ENCODE measurements at regions not wholly inside any gene's neighbourhood (a gene's known extent, or its start where the extent isn't known, plus 50 kb on each side); places are given as distances from the start of the nearest gene placed in this dataset.

DNA sequence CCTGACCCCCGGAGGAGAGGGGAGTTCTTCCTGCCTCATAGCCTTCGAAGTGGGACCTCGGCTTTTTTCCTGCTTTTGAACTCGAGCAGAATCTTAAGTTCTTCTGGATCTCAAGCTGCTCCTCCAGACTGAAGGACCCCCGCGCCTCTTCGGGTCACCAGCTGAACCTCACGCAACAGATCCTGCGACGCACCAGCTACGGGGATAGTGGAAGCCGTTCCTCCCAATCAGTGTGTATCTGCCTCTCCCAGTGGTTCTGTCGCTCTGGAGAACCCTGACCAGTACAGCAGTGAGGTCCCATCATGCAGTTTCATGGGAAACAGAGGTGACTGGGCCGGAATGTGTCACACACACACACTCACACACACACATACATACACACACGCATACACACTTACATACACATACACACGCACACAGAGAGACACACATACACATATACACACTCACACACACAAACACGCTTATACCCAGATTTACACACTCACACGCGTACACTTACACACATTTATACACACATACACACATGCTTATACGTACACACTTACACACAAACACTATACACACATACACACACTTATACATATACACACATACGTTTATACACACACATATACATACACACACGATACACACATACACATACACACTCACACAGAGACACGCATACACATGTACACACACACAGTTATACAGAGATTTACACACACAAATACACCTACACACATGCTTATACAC is 170.0 kb downstream of the TTLL2 start:
- peaks cover 14% of the 10 kb centered on the region for H3K27me3 Mint-ChIP-seq
- ATAC-seq (no peak), DNase-seq (no peak)
- no peaks in the 10 kb centered on the region for H3K4me1 Mint-ChIP-seq
- H3K36me3 Mint-ChIP-seq (ENCODE audit: low read depth) = no peaks in the 10 kb centered on the region
- no peak overlapping the region for H3K27ac Mint-ChIP-seq
- H3K4me3 Mint-ChIP-seq = no peak overlapping the region
- H3K9me3 Mint-ChIP-seq = peaks cover 3% of the 10 kb centered on the region

- Mint-ChIP-seq H3K36me3 (ENCODE audit: low read depth) (no peaks in the 10 kb centered on the region), H3K27me3 (peaks cover 14% of the 10 kb centered on the region), H3K27ac (no peak overlapping the region), H3K4me1 (no peaks in the 10 kb centered on the region), H3K4me3 (no peak overlapping the region), H3K9me3 (peaks cover 3% of the 10 kb centered on the region)
- DNase-seq (no peak), ATAC-seq (no peak)
Measured at GRCh38 chr6:167495506-167496401, 170.9 kb downstream of the TTLL2 start.

GRCh38 chr6:167496707-167497106 is 171.8 kb downstream of the TTLL2 start:
- no peak overlapping the region for H3K27ac Mint-ChIP-seq
- H3K9me3 Mint-ChIP-seq = peaks cover 3% of the 10 kb centered on the region
- ATAC-seq (no peak), DNase-seq (no peak)
- no peaks in the 10 kb centered on the region for H3K4me1 Mint-ChIP-seq
- no peak overlapping the region for H3K4me3 Mint-ChIP-seq
- peaks cover 10% of the 10 kb centered on the region for H3K27me3 Mint-ChIP-seq
- H3K36me3 Mint-ChIP-seq (ENCODE audit: low read depth) = no peaks in the 10 kb centered on the region

DNA sequence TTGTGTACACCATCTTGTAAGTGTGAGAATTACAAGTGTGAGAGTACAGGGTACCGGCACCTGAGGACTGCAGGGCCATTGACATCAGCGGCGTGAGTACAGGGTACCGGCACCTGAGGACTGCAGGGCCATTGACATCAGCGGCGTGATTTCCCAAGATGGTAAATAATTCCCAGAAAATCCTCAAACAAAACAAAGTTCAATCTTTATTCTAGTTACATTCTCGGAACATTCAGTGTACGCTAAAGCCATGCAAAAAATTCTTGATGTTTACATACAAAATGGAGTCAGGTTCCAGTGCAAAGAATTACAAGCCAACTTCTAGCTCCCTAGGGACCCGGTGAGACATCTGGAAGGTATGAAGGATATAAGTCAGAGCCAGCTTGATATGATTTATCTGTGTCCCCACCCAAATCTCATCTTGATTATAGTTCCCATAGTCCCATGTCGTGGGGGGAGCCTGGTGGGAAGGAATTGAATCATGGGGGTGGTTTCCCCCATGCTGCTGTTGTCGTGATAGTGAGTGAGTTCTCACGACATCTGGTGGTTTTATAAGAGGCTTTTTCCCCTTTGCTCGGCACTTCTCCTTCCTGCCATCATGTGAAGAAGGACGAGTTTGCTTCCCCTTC is 172.7 kb downstream of the TTLL2 start:
- no peak for DNase-seq
- ATAC-seq = no peak
- Mint-ChIP-seq H3K9me3 (peaks cover 3% of the 10 kb centered on the region), H3K27me3 (peaks cover 11% of the 10 kb centered on the region), H3K36me3 (ENCODE audit: low read depth) (no peaks in the 10 kb centered on the region), H3K4me1 (no peaks in the 10 kb centered on the region), H3K27ac (no peak overlapping the region), H3K4me3 (no peak overlapping the region)

- Mint-ChIP-seq H3K9me3 (peaks cover 3% of the 10 kb centered on the region), H3K36me3 (ENCODE audit: low read depth) (no peaks in the 10 kb centered on the region), H3K4me3 (no peak overlapping the region), H3K27me3 (peaks cover 11% of the 10 kb centered on the region), H3K27ac (no peak overlapping the region), H3K4me1 (no peaks in the 10 kb centered on the region)
- no peak for DNase-seq
- no peak for ATAC-seq
Measured at GRCh38 chr6:167499161-167499660, 174.3 kb downstream of the TTLL2 start.

DNA sequence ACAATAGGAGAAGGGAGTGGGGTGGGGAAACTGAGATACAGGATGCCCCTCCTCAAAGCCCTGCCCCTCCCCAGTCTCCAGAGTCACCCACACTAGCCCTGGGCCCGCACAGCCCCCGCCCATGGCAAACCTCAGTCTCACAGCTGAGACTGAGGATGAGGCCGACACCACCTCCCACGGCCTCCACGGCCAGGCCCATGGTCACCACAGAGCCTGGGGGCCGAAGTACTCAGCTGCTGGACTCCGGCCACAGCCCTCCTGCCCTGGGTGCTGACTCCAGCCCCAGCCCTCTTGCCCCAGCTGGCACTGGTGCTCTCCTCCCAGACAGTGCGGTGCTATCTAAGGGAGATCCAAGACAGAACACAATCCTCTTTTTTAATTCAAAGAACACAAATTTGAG is 176.1 kb downstream of the TTLL2 start:
- Mint-ChIP-seq H3K27ac (no peak overlapping the region), H3K4me3 (no peak overlapping the region), H3K36me3 (ENCODE audit: low read depth) (no peaks in the 10 kb centered on the region), H3K27me3 (peaks cover 6% of the 10 kb centered on the region), H3K4me1 (no peaks in the 10 kb centered on the region), H3K9me3 (no peaks in the 10 kb centered on the region)
- DNase-seq (no peak), ATAC-seq (no peak)

- H3K36me3 Mint-ChIP-seq (ENCODE audit: low read depth) = no peaks in the 10 kb centered on the region
- DNase-seq = no peak
- H3K4me3 Mint-ChIP-seq = no peak overlapping the region
- no peaks in the 10 kb centered on the region for H3K9me3 Mint-ChIP-seq
- no peak for ATAC-seq
- no peak overlapping the region for H3K27ac Mint-ChIP-seq
- H3K27me3 Mint-ChIP-seq = peaks cover 6% of the 10 kb centered on the region
- H3K4me1 Mint-ChIP-seq = no peaks in the 10 kb centered on the region
Measured at GRCh38 chr6:167501831-167502385, 177.0 kb downstream of the TTLL2 start.

DNA sequence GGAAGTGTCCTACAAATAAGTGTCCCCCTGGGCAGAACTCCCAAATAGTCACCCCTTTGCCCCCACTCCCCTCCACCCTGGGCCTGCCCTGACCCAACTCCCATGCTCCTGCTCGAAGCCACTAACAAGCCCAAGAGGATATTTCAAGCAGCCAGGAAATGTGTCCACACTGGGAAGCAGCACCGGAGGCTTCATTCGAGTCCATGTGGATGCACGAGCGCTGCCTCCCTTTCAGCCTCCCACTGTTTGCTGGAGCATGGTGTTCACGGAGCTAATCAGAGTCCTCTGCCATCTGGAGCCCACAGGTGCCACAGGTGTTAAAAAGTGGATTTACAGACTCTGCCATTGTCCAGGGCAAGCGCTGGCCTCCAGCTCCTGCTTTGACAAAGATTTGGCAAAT is 177.6 kb downstream of the TTLL2 start:
- Mint-ChIP-seq H3K27me3 (peaks cover 6% of the 10 kb centered on the region), H3K4me1 (no peaks in the 10 kb centered on the region), H3K36me3 (ENCODE audit: low read depth) (no peaks in the 10 kb centered on the region), H3K4me3 (no peak overlapping the region), H3K9me3 (no peaks in the 10 kb centered on the region), H3K27ac (no peak overlapping the region)
- no peak for DNase-seq
- no peak for ATAC-seq

GRCh38 chr6:167504385-167504961 is 179.6 kb downstream of the TTLL2 start:
- Mint-ChIP-seq H3K4me1 (no peaks in the 10 kb centered on the region), H3K9me3 (no peaks in the 10 kb centered on the region), H3K36me3 (ENCODE audit: low read depth) (no peaks in the 10 kb centered on the region), H3K27me3 (peaks cover 4% of the 10 kb centered on the region), H3K4me3 (no peak overlapping the region), H3K27ac (no peak overlapping the region)
- no peak for DNase-seq
- ATAC-seq = no peak

DNA sequence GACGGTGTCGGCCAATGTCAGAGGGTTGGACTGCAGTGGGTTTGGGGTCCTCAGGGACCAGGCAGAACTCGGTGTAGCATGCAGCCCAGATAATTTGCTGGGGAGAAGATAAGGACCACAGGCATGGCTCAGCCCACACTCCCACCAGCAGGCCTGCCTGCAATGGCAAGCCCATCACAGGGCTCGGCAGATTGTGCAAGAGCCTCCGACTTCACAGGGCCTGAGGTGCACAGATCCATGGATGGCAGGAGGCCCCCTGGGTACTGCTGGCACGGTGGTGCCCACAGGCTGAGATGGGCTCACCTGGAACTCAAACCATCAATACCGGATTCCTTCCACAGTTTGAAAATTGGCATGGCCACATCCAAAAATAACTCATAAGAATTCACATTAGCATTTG is 180.3 kb downstream of the TTLL2 start:
- H3K36me3 Mint-ChIP-seq (ENCODE audit: low read depth) = no peaks in the 10 kb centered on the region
- H3K27ac Mint-ChIP-seq = no peak overlapping the region
- ATAC-seq = no peak
- H3K9me3 Mint-ChIP-seq = no peaks in the 10 kb centered on the region
- H3K4me1 Mint-ChIP-seq = no peaks in the 10 kb centered on the region
- no peak overlapping the region for H3K4me3 Mint-ChIP-seq
- DNase-seq = no peak
- peaks cover 4% of the 10 kb centered on the region for H3K27me3 Mint-ChIP-seq

GRCh38 chr6:167505782-167506181 is 180.9 kb downstream of the TTLL2 start:
- no peaks in the 10 kb centered on the region for H3K9me3 Mint-ChIP-seq
- H3K27me3 Mint-ChIP-seq = peaks cover 4% of the 10 kb centered on the region
- DNase-seq (no peak), ATAC-seq (no peak)
- H3K36me3 Mint-ChIP-seq (ENCODE audit: low read depth) = no peaks in the 10 kb centered on the region
- no peak overlapping the region for H3K27ac Mint-ChIP-seq
- no peaks in the 10 kb centered on the region for H3K4me1 Mint-ChIP-seq
- H3K4me3 Mint-ChIP-seq = no peak overlapping the region

DNA sequence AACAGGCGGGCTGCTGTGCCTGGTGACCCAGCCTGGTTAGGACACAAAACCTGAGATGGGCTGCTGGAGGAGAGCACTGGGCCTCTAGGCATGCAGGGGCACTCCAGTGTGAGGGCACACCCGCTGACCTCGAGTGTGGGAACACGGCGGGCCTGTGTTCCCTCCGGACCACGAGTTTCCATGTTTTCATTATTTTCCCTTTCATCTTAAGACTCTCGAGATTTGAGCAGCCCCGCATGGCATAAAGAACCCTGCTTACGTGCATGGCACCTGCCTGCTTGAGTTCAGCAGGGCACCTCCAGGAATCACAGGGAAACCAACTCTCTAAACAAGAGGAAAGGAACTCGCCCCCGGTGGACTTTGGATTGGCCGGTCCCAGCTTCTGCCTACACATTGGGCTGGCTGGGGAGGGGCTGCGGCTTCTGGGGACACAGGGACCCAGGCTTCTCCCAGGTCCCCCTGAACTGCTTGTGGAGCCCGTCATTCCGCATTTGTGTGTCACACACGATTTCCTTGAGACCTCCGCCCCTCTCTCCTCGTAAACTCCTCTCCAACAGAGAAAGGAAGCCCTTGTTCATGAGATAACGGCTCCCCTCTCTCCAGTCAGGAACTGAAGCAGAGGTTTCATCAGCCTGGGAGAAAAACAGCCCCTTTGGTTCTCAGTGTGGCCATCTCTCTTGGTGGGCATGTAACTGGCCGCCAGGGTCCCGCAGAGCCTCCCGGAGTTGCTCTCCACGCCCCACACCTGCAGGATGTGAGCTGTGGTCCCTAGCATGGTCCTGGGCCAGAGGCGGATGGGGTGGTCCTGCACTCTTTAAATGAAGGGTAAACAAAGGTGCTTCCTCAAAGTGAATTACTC is 181.8 kb downstream of the TTLL2 start:
- Mint-ChIP-seq H3K9me3 (no peaks in the 10 kb centered on the region), H3K27ac (no peak overlapping the region), H3K36me3 (ENCODE audit: low read depth) (no peaks in the 10 kb centered on the region), H3K27me3 (peaks cover 8% of the 10 kb centered on the region), H3K4me1 (no peaks in the 10 kb centered on the region), H3K4me3 (no peak overlapping the region)
- ATAC-seq (no peak), DNase-seq (no peak)

DNA sequence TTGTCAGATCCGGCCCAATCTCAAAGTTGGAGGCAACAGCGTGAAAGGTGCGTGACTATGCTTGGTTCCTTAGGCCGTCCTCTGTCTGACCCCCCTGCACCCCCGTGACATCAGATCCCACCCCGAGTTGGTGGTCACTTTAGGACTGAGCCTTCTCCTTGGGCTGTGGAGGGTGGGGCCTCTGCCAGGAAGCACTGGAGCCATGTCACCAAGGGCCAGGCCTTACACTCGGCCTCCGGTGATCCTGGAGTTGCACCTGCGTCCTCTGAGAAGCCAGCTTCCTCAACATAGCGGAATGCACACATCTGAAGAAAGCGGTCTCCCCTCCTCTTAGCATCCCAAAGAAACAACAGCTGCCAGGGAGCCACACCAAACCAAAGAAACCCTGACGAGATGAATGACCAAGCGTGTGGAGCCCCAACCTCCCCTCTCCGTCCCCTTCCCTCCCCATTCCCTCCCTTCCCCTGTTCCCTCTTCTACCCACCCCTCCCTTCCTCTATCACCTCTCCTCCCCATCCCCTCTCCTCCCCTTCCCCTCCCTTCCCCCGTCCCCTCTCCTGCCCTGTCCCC is 182.6 kb downstream of the TTLL2 start:
- H3K27ac Mint-ChIP-seq = no peak overlapping the region
- ATAC-seq (no peak), DNase-seq (no peak)
- H3K9me3 Mint-ChIP-seq = no peaks in the 10 kb centered on the region
- H3K4me3 Mint-ChIP-seq = no peak overlapping the region
- H3K36me3 Mint-ChIP-seq (ENCODE audit: low read depth) = no peaks in the 10 kb centered on the region
- H3K4me1 Mint-ChIP-seq = no peaks in the 10 kb centered on the region
- peaks cover 10% of the 10 kb centered on the region for H3K27me3 Mint-ChIP-seq

Data from activated naive CD8-positive, alpha-beta T cell treated with anti-CD3 and anti-CD28 coated beads, Interleukin-2, amount 50 U/mL, for 24 hours (primary cell).